Suppressor macrophage treated with lipopolysaccharide for 4 hours (primary cell): ENCODE measurements at regions not wholly inside any gene's neighbourhood (a gene's known extent, or its start where the extent isn't known, plus 50 kb on each side); places are given as distances from the start of the nearest gene placed in this dataset.
A peak's percentile ranks its signal among the peaks of the same experiment; 100 is the strongest.
"Not testable (repeated sequence)": the region's sequence is repeated elsewhere in the genome, so short reads cannot be mapped to it uniquely, and the experiment has no call there.

Experiments
- DNase-seq: peaks from one replicate; pipeline ENCODE4 v3.0.0-alpha.2; 2020

DNA sequence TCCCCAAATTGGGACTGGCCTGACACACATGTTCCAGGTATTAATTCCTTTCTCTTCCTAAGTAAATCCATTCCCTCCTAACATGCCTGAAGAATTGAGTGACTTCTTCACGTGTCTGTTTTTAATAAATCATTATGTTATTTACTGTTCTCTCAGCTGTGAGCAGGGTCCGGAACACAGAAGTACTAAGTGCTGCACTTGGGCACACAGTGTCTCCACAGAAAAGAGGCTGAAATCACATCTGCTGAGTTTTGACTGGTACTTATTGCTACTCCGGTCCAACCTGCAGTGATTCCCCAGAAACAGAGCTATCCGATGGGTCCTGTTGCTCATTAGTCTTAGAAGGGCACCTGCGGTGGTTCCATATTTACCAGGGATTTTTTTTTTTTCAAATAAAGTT lies 202.6 kb downstream of the RBM46 start:
- no peak for DNase-seq

DNA sequence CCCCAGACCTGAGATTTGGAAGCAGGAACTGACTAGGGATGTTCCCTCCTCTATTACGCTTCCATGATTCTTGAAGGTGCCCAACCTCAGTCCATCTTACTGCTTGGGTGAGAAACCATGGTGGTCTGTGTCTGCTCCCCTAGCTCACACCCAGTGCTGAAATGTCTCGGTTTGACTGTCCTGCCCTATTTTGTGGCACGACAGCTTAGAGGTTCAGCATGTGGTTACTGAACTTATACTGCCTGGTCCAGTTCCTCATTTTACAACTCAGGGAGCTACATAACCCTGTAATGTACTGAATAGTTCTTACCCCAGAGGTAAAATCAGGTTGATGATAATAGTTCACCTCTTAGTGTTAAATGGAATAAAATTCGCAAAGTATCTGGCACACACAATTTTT lies 203.1 kb downstream of the RBM46 start:
- DNase-seq, result no peak

DNA sequence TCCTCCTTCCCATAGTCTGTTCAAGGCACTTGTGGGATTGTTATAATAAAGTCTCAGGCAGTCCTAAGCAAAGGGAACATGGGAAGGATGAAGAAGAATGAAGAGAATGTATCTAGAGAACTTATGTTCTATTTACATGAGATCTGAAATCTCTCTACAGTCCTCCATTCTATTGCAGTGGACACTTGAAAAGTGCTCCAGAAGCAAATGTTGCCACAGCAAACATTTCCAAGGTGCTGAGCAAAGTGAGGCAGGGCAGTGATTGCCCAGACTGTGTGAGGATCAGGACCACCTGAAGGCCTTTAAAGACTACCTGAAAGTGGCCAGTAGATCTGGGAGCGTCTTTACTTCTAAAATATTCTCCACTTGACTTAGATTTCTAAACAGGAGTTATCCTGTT lies 203.5 kb downstream of the RBM46 start:
- no peak for DNase-seq

DNA sequence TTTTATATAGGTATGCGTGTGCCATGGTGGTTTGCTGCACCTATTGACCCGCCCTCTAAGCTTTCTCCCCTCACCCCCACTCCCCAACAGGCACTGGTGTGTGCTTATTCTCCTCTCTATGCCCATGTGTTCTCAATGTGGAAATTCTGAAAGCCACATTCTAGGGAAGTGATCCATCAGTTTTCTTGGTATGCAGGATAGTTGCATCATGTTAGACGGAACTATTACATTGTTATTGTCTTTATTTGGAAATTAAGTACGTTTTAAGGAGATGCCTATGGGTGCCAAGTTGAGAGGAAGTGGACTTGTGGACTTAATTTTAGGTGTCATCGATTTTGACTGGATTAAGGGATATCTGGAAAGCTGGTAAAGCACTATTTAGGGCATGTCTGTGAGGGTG lies 204.6 kb downstream of the RBM46 start:
- DNase-seq, result no peak

DNA sequence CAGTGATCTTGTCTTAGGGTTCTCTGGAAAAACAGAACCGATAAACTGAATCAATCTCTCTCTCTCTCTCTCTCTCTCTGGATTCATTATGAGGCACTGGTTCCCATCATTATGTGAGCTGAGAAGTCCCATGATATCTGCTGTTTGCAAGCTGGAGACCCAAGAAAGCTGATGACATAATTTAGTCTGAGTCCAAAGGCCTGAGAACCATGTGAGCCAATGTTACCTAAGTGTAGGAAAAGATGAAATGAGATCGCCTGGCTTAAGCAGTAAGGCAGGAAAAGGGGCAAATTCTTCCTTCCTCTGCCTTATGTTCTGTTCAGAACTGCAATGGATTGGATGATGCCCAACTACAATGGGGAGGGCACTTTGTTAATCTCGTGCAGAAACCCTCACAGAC lies 207.4 kb downstream of the RBM46 start:
- DNase-seq, result no peak

DNA sequence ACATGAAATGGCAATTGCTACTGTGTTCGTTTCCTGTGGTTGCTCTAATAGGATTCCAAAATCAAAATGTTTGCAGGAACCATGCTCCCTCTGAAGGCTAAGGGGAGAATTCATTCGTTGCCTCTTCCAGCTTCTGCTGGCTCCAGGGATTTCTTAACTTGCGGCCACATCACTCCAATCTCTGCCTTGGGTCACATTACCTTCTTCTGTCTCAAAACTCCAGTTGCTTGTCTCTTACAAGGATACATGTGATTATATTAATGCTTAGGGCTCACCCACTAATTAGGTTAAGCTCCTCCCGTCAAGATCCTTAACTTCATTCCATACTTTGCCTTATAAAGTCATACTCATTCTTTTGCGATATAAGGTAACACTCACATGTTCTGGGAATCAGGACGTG lies 208.4 kb downstream of the RBM46 start:
- no peak for DNase-seq

DNA sequence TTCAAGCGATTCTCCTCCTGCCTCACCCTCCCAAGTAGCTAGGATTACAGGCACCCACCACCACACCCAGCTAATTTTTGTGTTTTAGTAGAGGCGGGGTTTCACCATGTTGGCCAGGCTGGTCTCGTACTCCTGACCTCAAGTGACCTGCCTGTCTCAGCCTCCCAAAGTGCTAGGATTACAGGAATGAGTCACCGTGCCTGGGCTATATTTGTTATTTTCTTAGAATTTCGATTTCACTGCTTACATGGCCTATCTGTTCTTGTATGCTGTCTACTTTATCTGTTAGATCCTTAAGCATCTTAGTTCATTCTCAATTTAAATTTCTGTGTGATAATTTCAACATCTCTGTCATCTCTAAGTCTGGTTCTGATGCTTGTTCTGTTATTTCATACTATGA lies 210.6 kb upstream of the NPY2R start:
- not testable (repeated sequence) for DNase-seq

DNA sequence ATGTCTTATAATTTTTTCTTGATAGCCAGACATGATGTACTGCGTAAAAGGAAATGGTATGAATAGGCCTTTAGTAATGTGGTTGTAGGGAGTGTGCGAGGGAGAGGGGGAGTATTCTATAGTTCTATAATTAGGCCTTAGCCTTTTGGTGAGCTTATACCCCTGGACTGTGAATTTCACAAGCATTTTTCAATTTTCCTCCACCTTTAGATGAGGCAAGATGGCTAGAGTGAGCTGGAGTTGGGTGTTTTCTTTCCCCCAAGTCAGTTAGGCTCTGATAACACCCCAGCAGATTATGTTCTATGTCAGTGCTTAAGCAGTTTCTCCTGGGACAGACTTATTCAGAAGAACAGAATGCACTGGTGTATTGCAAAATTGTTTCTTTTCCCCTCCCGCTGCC lies 210.2 kb upstream of the NPY2R start:
- DNase-seq, result no peak

DNA sequence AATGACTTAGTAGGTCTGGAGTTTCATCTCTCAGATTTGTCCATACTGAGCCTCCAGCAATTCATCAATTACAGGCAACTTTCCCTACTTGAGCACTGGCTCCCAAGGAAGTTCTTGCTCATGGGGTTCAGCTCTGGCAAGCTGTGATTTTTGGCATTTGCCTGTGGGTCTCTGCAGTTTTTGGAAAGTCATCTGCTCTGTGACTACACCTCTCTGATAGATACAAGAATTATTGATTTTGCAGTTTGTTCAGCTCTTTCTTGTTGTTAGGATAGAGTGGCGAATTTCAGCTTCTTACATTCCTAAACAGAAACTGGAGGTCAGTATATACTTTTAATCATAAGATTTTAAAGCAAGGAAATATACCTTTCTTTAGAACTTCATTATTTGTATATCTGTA lies 209.7 kb upstream of the NPY2R start:
- no peak for DNase-seq

DNA sequence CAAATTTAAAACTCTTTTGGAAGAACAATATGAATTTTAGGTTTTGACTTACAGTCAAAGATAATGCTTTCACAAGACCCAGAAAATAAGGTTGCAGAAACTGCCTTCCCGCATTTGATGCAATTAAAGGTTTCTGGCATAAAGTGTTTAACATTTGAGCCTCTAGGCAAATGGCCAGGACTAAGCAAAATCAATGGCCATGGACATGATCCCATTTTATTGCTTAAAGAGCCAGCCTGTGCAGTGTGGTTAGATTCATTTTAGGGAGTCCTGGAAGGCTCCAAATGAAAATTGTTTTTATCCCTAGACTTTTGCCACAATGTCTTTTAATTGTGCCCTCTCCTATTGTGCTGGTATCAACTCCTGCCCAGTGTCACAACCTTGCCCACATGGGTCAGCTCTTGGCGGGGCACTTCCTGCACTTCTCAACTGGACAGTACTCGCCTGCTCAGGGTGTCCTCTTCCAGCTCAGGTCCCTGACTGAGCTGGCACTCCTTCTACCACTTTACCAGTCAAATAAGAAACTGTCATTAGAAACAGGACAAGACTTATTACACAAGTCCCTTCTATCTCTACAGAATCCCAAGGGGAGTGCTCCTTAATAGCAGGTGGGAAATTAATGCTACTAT lies 208.4 kb upstream of the NPY2R start:
- DNase-seq, result no peak

DNA sequence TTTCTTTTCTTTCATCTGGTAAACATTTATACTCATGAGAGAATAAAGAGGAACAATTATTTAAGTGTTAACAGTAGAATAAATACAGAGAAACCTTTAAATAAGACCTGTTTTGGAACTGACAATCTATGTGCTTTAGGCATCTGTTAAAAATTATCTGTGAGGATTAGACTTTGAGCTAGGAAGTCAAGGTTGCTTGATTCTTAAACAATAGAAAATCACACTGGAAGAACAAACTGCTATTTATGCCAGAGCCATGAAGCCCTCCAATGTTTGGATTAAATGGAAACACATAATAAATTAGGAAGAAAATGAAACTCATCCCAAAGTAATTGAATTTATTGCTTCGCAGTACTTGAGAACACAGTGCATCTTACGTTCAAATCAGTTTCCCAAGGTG lies 207.2 kb upstream of the NPY2R start:
- no peak for DNase-seq

DNA sequence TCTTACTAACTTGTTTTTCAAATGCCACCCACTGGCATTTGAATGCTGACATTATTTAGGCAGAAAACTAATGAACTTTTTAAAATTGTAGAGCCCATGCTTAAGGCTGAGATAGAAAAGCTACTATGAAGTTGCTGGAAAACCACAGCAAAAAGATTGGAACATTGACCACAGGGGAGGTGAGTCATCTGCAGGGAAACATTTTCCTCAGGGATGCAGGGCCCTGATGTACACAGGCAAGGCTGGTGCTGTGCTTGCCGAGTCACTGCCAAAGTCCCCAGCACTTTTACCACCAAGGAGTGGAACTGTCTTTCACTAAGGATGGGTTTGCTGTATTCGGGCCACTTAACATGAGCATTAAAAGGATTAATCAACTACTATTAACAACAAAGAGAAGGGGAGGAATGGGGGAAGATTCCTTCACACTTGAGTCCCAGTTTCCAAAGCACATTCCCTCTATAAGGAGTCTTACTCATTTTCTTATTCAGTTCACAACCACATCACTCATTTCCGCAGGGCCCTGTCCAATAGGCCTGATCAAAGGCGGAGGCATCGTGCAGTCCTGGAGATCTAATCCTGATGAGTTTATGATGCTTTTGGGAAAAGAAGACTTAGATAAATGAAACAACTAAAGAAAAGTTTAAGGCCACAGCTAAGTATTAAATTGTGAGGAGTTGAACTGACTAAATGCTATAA lies 202.9 kb upstream of the NPY2R start:
- no peak for DNase-seq

DNA sequence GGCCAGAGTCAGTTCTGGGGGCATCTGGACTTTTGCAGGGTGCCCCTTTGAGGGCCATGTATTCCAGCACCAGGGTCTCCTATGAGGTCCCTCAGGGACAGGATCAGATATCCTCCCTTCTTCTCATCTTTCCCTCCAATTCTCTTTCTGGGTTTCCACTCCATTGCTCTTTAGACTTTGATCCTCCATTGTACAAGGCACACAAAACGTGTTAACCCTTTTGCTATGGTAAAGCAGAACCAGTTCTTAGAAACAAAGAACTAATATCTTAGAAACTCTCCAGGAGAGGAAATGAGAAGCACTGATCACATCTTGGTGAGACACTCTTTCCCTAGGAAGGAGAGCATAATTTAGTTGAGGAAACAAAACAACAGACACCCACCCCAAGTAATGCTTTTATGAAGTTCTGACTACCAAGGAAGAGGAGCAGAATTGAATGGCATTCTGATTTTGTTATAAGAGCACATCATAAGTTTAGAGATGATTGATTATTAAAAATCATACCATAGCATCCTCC lies 200.7 kb upstream of the NPY2R start:
- no peak for DNase-seq

DNA sequence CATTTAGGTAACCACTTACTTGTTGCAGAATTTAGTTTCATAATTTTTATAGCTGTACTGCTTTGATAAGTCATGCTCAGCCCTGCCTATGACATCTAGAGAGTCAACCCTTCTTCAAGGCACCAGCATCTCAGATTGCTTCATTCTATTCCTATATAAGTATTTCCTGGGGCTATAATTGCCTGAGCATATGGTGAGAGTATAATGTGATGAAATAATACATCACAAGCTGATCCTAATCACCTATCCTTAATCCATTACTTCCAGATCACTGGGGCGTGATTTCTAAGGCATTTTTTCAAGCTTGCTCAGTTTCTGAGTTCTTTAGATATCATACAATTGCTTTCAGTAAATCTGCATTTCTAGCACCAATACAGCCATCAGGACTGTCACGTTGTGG lies 200.0 kb upstream of the NPY2R start:
- no peak for DNase-seq

DNA sequence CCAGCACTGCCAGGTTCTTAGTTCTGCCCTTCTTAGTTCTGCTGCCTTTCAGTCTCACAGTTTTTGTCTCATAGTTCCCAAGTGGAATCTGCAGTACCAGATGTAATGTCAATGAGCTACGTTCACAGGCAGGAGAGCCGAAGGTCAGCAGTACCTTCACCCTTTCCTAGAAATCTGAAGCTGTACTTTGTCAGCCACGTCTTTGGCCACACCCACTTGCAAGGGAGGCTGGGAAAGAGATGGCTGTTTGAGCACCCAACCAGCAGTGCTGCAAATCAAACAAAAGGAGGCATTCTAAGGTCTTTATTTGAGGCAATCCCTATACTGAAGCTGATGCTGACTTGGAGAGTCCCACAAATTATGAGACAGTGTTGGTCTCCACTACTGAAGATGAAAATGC lies 199.1 kb upstream of the NPY2R start:
- no peak for DNase-seq

DNA sequence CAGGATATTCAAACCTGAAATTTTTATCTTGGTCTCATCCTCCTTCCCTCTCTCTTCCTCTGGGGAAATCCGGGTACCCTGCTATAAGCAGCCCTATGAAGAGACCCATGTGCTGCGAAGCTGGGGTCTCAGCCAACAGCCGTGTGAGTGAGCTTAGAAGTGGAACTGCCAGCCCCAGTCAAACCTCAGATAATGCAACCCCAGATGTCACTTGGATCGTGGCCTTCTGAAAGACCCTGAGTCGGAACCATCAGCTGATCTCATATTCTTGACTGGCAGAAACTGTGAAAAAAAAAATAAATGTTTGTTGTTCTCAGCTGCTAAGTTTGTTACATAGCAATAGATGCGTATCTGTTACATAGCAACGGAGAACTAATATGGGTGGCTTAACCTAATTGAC lies 198.1 kb upstream of the NPY2R start:
- DNase-seq, result no peak

DNA sequence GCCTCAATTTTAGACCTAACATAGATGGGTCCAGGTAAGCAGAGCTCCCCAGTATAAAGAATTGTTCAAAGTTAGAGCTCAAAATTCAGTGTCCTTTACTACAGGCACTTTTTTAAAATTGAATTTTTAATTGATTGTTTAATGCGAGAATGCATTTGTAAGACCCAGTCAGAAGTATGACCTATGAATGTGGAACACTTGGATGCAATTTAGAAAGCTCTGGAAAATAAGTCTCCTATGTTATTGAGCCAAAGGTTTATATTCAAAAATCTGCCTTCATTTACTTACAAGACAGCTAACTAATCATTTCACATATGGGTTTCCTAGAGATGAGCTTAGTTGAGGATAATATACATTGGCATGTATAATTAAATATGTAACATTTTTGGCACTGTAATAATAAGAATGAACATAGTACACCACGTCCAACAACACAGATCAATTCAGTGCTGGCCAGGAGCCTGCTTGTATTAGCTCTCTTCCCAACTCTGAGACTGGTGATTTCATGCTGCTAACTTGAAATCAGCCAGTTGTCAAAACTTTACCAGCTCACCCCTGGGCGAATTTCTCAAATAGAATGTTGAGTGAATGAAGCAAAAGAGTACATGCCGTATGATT lies 197.2 kb upstream of the NPY2R start:
- no peak for DNase-seq

DNA sequence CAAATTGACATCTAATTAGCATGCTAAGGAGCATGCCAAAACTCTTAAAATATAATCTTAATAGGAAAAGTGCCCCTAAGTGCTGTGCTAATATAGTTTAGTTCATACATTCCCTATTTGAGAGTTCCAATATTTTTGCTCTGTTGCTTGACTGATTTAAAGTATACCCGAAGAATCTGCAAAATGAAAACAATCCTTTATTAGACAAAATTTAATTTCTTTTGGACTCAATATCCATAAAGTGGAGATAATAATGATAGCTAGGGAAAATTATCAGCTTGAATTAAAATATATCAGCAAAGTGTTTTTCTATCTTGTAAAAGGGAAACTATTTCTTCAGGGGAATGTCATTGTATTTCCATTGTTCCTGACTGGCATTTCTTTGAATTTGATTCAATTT lies 196.0 kb upstream of the NPY2R start:
- no peak for DNase-seq

DNA sequence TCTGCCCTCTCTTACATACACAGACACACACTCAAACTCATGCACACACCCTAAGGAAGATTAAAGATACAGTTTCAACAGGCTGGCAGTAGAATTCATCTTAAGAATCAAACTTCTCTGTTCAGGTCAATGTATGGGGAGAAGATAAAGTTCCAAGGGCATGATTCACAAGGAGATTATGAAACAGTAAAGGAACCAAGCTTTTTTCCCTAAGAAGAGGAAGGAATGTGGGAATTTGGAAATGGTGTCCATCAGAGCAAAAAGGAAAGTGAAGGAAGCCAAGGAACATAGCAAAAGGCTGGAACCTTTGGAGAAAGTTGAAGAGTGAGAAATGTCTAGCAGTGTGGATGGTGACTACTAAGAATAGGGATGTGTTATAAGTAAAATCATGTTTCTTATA lies 191.0 kb upstream of the NPY2R start:
- DNase-seq, result no peak

DNA sequence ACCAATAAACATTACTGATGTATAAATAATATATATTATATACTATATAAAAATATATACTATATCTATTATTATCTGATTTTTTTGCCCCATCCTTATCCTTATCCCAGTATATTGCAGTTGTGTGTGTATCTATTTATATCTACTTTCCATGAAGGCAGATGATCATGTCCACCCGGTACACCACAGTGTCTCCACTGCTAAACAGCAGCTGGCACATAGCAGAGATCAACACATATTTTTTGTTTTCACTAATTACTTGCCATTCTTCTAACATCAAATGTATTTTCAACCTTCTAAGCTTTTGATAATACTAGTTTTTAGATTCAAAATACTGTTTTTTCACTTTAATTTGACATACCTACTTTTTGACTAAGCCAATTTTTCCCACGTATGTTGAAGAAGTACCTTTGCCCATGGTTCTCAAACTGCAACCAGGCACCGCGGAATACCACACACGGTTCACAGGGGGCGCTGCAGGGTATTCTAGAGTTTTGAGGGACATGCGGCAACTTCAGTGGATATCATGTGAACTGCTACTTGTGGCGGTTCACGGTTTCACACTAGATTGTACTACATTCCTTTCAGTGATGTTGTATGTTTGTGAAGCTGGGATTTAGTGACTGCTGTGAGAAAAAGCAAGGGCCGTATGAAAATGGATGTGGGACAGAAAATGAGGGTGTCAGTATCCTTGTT lies 182.5 kb upstream of the NPY2R start:
- peak; percentile 6 for DNase-seq

DNA sequence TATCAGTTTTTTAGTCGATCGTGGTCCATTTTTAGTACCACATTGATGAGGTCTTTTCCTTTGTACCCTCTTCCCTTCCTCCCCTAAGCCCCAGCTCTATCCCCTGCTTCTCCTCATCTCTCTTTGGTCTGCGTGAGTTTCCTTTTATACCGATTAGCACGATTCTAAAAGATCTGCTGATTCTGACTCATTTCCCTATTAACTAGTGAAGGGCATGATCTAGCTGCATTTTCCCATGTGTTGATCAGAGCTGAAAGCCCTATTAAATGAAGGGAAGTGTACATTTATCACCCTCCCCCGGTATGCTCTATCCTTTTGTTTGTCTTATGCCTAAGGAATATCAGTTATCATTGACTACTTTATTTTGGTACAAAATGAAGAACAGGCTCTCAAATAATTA lies 181.7 kb upstream of the NPY2R start:
- DNase-seq, result no peak

DNA sequence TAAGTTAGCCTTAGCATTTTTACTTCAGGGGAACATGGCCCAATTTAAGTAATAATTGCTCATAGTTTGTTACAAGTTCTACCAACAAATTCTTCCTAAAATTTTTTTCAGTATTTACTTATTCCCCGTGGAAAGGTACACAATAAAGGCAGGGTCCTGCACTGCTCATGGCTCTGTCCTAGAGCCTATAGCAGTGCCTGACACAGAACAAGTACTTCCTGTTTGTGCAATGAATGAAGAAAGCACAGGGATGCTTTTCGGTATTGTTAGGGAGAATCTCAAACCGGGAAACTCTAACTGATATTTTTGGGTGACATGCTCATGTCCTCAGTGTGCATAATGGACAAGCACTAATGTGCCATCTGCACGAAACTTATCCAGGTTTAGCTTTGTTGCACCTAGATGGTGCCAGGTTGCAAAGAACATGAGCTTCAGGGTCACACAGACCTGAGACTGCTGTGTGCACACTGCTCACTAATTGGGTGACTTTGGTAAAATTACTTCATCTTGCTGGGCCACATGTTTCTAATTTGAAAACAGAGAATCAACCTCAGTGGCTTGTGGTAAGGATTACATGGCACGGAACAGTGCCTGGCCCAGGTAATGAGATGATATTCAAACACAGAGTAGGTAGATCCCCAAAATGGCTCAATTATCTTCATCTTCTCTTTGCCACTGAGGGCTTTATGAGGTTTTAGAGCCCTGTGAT lies 175.8 kb upstream of the NPY2R start:
- no peak for DNase-seq

DNA sequence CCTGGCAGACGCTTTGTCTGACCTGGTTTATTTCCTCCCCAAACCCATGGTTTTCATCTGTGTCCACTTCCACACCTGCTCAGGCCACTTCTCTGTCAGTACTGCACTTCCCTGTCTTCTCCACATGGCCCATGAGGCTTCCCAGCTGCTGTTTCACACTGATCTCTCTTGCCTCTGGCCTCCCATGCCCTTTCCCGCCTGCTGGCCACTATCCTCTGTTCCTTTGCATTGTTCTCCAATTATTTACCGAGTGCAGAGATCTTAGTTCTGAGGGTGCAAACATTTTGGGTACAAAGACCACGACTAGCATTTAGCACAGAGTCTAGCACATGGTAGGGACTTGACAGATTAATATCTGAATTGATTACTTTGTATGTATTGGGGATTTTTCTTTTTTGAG lies 174.8 kb upstream of the NPY2R start:
- DNase-seq, result no peak
